Choroid plexus epithelial cell (primary cell): ENCODE measurements at regions not wholly inside any gene's neighbourhood (a gene's known extent, or its start where the extent isn't known, plus 50 kb on each side); places are given as distances from the start of the nearest gene placed in this dataset.

Source experiments
- DNase-seq: peaks from one replicate; pipeline ENCODE4 v3.0.0-alpha.2; 2010; ENCODE audit warnings: low read depth
- H3K4me3 ChIP-seq: 2 replicates; pipeline ENCODE4 v1.5.1; 2011; ENCODE audit warnings: low read depth, mild to moderate bottlenecking, control low read depth, low read length, moderate library complexity
- TF ChIP-seq, protein P1 (sequence below): conservative IDR thresholded peaks from 2 replicates; pipeline ENCODE4 v1.5.1; 2011; ENCODE audit warnings: low read depth, mild to moderate bottlenecking, control low read depth, inconsistent platforms, low read length, moderate library complexity

DNA sequence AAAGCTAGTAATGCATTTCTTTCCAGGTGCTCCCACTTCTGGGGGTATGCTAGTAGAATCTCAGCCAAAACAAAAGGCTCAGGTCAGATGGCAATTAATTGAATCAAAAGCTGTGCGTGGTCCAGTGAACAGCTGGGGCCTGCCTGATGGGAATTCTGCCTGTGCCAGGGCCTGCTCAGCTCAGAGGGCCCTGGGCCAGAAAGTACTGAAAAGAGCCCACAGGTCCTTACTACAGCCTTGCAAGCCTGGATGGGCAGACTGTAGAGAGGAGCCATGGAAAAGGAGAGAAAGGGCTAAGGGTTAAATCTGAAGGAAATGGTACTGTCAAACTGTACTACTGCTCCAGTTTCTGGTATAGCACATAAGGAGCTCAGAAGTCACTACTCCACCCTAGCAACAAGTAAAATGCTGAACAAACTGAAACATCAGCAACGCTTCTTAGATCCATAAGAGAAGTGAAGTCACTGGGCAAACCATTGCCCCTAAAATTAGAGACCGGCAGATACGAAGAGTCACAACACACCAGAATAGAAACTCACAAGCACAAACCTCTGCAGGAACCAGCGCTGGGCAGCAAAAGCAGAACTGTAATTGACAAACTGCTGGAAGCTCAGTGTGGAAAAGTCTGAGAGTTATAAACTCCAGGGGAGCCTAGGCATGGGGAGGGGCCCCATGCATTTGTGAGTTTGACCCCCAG lies 121.1 kb upstream of the SYT6 start:
- TF ChIP-seq, protein P1, sequence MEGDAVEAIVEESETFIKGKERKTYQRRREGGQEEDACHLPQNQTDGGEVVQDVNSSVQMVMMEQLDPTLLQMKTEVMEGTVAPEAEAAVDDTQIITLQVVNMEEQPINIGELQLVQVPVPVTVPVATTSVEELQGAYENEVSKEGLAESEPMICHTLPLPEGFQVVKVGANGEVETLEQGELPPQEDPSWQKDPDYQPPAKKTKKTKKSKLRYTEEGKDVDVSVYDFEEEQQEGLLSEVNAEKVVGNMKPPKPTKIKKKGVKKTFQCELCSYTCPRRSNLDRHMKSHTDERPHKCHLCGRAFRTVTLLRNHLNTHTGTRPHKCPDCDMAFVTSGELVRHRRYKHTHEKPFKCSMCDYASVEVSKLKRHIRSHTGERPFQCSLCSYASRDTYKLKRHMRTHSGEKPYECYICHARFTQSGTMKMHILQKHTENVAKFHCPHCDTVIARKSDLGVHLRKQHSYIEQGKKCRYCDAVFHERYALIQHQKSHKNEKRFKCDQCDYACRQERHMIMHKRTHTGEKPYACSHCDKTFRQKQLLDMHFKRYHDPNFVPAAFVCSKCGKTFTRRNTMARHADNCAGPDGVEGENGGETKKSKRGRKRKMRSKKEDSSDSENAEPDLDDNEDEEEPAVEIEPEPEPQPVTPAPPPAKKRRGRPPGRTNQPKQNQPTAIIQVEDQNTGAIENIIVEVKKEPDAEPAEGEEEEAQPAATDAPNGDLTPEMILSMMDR, result no peak
- no peak for DNase-seq
- H3K4me3 ChIP-seq, result no peak overlapping the region

DNA sequence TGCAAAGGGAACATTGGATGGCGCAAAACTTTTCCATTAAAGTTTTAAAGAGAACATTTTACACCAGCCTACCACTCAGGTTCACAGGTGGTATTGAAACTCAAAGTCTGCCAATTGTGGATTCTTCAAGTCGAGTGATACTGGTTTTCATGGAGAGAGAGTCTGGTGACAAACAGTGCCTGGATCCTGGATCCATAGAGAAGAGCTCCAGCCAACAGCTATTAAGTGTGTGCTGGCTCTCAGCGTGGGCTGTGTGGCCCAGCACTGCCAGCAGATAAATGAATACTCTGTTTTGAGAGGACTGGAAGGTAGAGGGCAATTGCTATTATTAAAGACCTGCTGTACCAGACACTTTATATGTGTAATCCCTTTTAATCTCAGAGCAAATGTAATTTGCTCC lies 118.9 kb upstream of the SYT6 start:
- TF ChIP-seq, protein P1, result no peak
- no peak for DNase-seq
- no peak overlapping the region for H3K4me3 ChIP-seq

DNA sequence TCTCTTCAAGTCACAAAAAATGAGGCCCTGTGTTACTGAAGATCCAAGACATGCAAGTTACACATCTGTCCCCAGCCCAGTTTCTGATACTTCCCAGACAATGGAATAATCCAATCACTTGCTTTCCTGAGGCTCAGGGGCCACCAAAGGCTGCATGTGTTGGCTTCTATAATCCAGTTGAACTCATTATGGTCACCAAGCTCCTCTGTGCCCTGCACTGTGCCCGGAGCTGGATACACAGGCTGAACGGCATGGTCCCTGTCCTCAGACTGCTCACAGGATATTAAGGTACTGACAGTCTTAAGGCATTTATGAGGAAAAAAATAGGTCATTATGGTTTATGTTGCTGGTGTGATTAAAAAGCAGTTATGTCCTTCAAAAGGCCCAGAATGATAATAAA lies 117.0 kb upstream of the SYT6 start:
- TF ChIP-seq, protein P1, result no peak
- no peak overlapping the region for H3K4me3 ChIP-seq
- DNase-seq, result no peak

GRCh38 chr1:114270282-114270681 lies 116.6 kb upstream of the SYT6 start:
- DNase-seq, result no peak
- TF ChIP-seq, protein P1, result no peak
- H3K4me3 ChIP-seq, result no peak overlapping the region

DNA sequence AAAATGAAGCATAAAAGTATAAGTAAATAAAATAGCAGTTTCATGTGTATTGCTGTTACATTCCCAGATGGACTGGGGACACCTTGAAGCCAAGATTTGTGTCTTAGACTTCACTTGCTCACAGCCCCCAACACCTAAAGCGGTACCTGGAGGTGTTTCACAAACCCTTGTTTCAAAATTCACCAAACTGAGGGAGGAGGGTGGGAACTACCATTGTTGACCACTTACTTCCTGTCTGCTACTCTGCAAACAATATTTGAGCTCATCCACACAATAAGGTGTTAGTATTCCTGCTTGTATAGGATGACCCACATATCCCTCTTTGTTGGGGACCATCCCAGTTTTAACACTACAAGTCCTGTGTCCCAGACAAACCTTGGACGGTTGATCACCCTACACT lies 115.9 kb upstream of the SYT6 start:
- DNase-seq, result no peak

GRCh38 chr1:114263343-114263742 lies 109.7 kb upstream of the SYT6 start:
- H3K4me3 ChIP-seq, result no peak overlapping the region
- TF ChIP-seq, protein P1, result no peak
- DNase-seq, result no peak

More for the DNA sequence above, 115.9 kb upstream of the SYT6 start:
- H3K4me3 ChIP-seq, result no peak overlapping the region
- TF ChIP-seq, protein P1, result no peak

- H3K4me3 ChIP-seq, result no peak overlapping the region
- TF ChIP-seq, protein P1, result no peak
- DNase-seq, result no peak
Measured at GRCh38 chr1:114262337-114262736, 108.7 kb upstream of the SYT6 start.
